H1 (cell line): ENCODE measurements at regions not wholly inside any gene's neighbourhood (a gene's known extent, or its start where the extent isn't known, plus 50 kb on each side); places are given as distances from the start of the nearest gene placed in this dataset.

Experiments
- MAFK ChIP-seq: IDR thresholded peaks from 2 replicates; pipeline ENCODE4 v1.6.1; 2012; ENCODE audit warnings: low read depth, mild to moderate bottlenecking, improper control_type of control experiment, low read length
- POLR2AphosphoS5 ChIP-seq: IDR thresholded peaks from 2 replicates; pipeline ENCODE4 v1.6.1; 2011; ENCODE audit warnings: low read depth, low read length

DNA sequence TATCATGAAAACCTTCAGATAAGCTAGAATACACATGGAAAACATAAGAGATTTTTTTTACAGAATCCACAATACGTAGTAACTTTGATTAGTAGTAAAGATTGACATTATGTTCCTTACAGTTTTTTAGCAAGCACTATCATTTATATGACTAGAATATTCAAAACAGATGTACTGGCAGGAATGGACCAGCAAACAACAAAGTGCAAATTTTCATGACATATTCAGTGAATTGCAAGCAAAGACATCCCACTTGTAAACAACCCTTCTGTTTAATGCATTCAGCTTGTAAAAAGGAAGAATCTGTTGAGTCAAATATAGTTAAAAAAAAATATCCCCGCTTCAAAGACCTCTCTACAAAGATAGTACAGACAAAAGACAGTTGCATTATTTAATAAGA is 403.7 kb upstream of the TRAM1L1 start:
- TF ChIP-seq POLR2AphosphoS5 (no peak), MAFK (no peak)
